ENCODE measurements at regions not wholly inside any gene's neighbourhood (a gene's known extent, or its start where the extent isn't known, plus 50 kb on each side); places are given as distances from the start of the nearest gene placed in this dataset.
"Not testable (repeated sequence)": the region's sequence is repeated elsewhere in the genome, so short reads cannot be mapped to it uniquely, and the experiment has no call there.

- intact Hi-C loops (cut with DNase I, micrococcal nuclease); DNase-seq; ATAC-seq: not testable (repeated sequence)
Observed at GRCh38 chr12:8385431-8385830, 70.3 kb upstream of the CLEC6A start.

GRCh38 chr12:8386661-8387060 is 69.1 kb upstream of the CLEC6A start:
- ATAC-seq; DNase-seq; intact Hi-C loops (cut with DNase I, micrococcal nuclease): not testable (repeated sequence)

GRCh38 chr12:8389296-8389695 is 66.5 kb upstream of the CLEC6A start:
- DNase-seq; ATAC-seq; intact Hi-C loops (cut with DNase I, micrococcal nuclease): not testable (repeated sequence)

DNA sequence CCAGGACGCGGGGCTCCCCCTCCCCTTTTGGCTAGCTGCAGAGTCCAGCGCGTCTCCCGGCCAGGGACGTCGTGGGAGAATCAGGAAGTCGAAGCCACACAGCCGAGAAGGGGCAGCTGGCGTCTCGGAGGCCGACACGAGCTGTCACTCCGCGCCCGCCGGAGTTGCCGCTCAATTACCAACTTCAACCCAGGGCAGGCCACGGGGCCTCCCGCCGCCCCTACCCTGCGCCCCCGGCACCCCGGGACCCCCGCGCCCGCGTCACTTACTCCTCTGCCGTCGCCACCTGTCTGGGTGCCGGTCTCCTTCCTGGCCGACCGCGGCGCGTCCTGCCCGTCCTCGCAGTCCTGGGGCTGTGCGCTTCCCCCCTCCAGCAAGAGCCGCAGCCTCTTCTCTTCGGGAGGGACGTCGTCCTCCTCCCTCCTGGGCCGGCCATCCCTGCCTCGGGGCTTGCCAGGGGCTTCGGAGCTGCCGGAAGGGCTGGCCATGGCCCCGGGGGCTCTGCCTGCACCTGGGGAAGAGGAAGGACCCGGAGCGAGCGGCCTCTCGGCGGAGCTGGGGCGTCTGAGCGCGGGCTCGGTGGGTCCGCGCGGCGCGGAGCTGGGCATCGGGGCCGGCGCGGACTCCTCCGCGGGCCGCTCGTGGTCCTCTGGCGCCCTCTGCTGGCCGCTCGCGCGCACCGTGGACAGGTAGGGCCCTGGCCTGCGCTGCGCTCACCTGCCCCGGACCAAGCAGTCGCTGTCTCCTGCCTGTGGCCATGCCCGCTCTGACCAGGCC is 65.6 kb upstream of the CLEC6A start:
- DNase-seq, result peak; percentile 28 to 90
- intact Hi-C loops (cut with DNase I, micrococcal nuclease), result not testable (repeated sequence)
- peak; percentile 79 for ATAC-seq

DNA sequence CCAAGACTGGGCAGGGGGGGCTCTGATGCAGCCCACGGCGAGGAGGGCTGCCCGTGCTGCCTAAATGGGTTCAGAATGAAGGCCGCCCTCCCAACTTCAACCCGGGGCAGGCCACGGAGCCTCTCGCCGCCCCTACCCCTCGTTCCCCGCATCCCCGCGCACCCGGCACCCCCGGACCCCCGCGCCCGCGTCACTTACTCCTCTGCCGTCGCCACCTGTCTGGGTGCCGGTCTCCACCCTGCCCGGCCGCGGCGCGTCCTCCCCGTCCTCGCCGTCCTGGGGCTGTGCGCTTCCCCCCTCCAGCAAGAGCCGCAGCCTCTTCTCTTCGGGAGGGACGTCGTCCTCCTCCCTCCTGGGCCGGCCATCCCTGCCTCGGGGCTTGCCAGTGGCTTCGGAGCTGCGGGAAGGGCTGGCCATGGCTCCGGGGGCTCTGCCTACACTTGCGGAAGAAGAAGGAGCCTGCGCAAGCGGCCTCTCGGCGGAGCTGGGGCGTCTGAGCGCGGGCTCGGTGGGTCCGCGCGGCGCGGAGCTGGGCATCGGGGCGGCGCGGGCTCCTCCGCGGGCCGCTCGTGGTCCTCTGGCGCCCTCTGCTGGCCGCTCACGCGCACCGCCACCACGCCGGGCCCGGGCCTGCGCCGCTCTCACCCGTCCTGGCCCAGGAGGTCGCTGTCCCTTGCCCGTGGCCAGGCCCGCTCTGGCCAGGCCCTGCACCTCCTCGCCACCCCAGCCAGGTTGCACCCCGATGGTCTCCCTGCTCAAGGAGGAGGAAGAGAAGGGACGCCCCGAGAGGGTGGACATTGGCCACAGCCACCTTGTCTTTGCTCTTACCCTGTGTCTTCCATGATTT is 59.3 kb upstream of the CLEC6A start:
- intact Hi-C loops (cut with DNase I, micrococcal nuclease), result not testable (repeated sequence)
- ATAC-seq (peak; percentile 83), DNase-seq (peak in 1 of 2 donors; percentile 60)

GRCh38 chr12:8397378-8397777 is 58.4 kb upstream of the CLEC6A start:
- DNase-seq; intact Hi-C loops (cut with DNase I, micrococcal nuclease); ATAC-seq: not testable (repeated sequence)

GRCh38 chr12:8399496-8400034 is 56.2 kb upstream of the CLEC6A start:
- DNase-seq; ATAC-seq; intact Hi-C loops (cut with DNase I, micrococcal nuclease): not testable (repeated sequence)

- DNase-seq; intact Hi-C loops (cut with DNase I, micrococcal nuclease); ATAC-seq: not testable (repeated sequence)
Observed at GRCh38 chr12:8403834-8404233, 51.9 kb upstream of the CLEC6A start.

- ATAC-seq; intact Hi-C loops (cut with DNase I, micrococcal nuclease): not testable (repeated sequence)
Observed at GRCh38 chr12:8404341-8404740, 51.4 kb upstream of the CLEC6A start.

More at GRCh38 chr12:8404341-8404740, 51.4 kb upstream of the CLEC6A start:
- DNase-seq, result not testable (repeated sequence)
